OCI-LY3 (cell line): ENCODE measurements at regions not wholly inside any gene's neighbourhood (a gene's known extent, or its start where the extent isn't known, plus 50 kb on each side); places are given as distances from the start of the nearest gene placed in this dataset.

Source experiments
- CTCF ChIP-seq: fragments of 200-600, 300-600 bp; sonication (generic); IDR thresholded peaks from 2 replicates; pipeline ENCODE4 v1.5.1; 2014; ENCODE audit warnings: antibody characterized with exemption, low read length, low read depth
- EZH2phosphoT487 ChIP-seq: fragments of 200-600 bp; shearing (Covaris generic); IDR thresholded peaks from 2 replicates; pipeline ENCODE4 v1.6.1; 2018; ENCODE audit warnings: antibody characterized with exemption, mixed run types, low read depth

- TF ChIP-seq CTCF (no peak), EZH2phosphoT487 (no peak)
Measured at GRCh38 chr14:44131861-44132260, 375.2 kb downstream of the FSCB start.
